BJ (cell line): ENCODE measurements at regions not wholly inside any gene's neighbourhood (a gene's known extent, or its start where the extent isn't known, plus 50 kb on each side); places are given as distances from the start of the nearest gene placed in this dataset.

ENCODE experiments used
- CTCF ChIA-PET: fragments of 350-600 bp; formaldehyde crosslinking; extraction: SDS; loops from one replicate; lab custom pipeline; 2021; ENCODE audit warnings: antibody characterized with exemption, inconsistent platforms; lab: Yijun Ruan, JAX
- POLR2A ChIA-PET: fragments of 300-600 bp; sonication (Branson Sonifier 250); formaldehyde crosslinking; extraction: SDS; loops from one replicate; lab custom pipeline; 2021; ENCODE audit warnings: antibody characterized with exemption; lab: Charles Lee
- DNase-seq: peaks from one replicate; pipeline ENCODE4 v3.0.0-alpha.2; 2011; ENCODE audit warnings: low read depth
- H3K27me3 ChIP-seq: 2 replicates; pipeline ENCODE4 v1.6.0; 2011; ENCODE audit warnings: low read length; ENCODE audit not compliant: control insufficient read depth, insufficient read depth
- H3K36me3 ChIP-seq: 2 replicates; pipeline ENCODE4 v1.5.1; 2011; ENCODE audit warnings: low read length; ENCODE audit not compliant: control insufficient read depth, insufficient read depth
- H3K4me3 ChIP-seq: 2 replicates; pipeline ENCODE4 v1.5.1; 2011; ENCODE audit warnings: low read depth, mild to moderate bottlenecking, control low read depth, low read length
- CTCF ChIP-seq: IDR thresholded peaks from 2 replicates; pipeline ENCODE4 v1.5.1; 2011; ENCODE audit warnings: low read depth, mild to moderate bottlenecking, control low read depth, inconsistent platforms, low read length, moderate library complexity; ENCODE audit not compliant: insufficient read depth

GRCh38 chr4:45323453-45324058 is 597.2 kb upstream of the GNPDA2 start:
- H3K4me3 ChIP-seq = no peak overlapping the region
- no peak for DNase-seq
- H3K27me3 ChIP-seq = no peaks in the 10 kb centered on the region
- POLR2A ChIA-PET = no interaction called here
- H3K36me3 ChIP-seq = no peaks in the 10 kb centered on the region
- TF ChIP-seq CTCF = no peak
- CTCF ChIA-PET = no interaction called here

- H3K27me3 ChIP-seq = no peaks in the 10 kb centered on the region
- CTCF ChIA-PET = no interaction called here
These were observed 591.4 kb upstream of the GNPDA2 start for GRCh38 chr4:45317739-45318138.

DNA sequence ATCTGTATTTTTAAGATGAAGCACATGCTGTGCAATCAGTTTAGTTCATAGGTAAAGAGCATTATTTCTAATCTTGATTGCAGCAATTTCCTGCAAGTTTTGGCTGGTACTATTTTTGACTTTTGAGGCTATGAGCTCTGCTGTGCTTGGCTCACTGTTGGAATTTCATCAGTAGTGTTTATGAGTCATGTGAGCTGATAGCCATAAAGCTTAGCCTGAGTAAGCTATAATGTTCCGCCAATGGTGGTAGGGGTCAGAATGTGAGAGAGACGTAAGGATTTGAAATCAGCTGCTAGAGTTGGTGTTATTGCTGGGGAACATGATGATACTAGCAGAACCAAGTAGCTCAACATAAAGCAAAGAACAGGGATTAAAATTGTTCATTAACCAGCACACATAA is 590.9 kb upstream of the GNPDA2 start:
- POLR2A ChIA-PET = no interaction called here
- TF ChIP-seq CTCF = no peak
- H3K4me3 ChIP-seq = no peak overlapping the region
- no peaks in the 10 kb centered on the region for H3K27me3 ChIP-seq
- no peaks in the 10 kb centered on the region for H3K36me3 ChIP-seq
- CTCF ChIA-PET = no interaction called here
- DNase-seq = no peak

More at GRCh38 chr4:45317739-45318138, 591.4 kb upstream of the GNPDA2 start:
- no peak for DNase-seq
- TF ChIP-seq CTCF = no peak
- POLR2A ChIA-PET = no interaction called here
- H3K4me3 ChIP-seq = no peak overlapping the region
- H3K36me3 ChIP-seq = no peaks in the 10 kb centered on the region

DNA sequence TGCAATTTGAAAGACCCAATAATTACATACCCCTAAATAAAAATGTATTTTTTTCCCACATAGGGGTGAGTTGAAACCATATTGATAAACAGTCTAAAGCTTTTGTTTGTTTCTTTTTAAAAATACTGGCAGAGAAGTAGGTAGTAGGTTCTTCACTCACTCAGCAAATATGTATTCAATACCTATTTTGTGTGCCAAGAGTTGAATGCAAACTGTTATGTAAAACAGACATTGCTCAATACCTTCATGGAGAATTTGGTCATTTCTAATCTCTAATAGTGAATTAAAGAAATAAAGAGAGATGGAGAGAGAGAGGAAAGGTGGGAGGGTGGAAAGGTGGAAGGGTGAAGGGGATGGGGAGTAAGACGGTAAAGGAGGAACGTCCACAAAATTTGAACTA is 589.9 kb upstream of the GNPDA2 start:
- Histone ChIP-seq H3K4me3 (no peak overlapping the region), H3K36me3 (no peaks in the 10 kb centered on the region), H3K27me3 (no peaks in the 10 kb centered on the region)
- POLR2A ChIA-PET = no interaction called here
- DNase-seq = no peak
- TF ChIP-seq CTCF = no peak
- CTCF ChIA-PET = no interaction called here

DNA sequence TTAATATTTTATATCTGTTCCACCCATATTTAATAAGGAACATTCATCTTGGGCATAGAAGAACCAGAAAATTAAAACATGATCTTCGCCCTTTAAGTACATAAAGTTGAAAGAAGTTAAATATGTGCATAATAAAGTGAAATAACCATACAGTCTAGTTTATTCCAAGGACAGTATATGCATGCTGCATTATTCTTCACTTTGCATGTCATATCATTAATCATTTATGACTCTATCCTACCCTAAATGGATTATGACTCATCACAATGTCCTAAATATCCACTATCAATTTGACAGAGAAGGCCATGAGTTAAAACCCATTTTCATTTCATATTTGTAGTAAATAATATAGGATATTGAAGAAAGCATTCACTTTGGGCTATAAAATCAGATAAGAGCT is 576.5 kb upstream of the GNPDA2 start:
- Histone ChIP-seq H3K36me3 (no peaks in the 10 kb centered on the region), H3K4me3 (no peak overlapping the region), H3K27me3 (no peaks in the 10 kb centered on the region)
- ChIA-PET CTCF (no interaction called here), POLR2A (no interaction called here)
- no peak for TF ChIP-seq CTCF
- DNase-seq = no peak
